K562 (cell line): ENCODE measurements at regions not wholly inside any gene's neighbourhood (a gene's known extent, or its start where the extent isn't known, plus 50 kb on each side); places are given as distances from the start of the nearest gene placed in this dataset.

ENCODE experiments used
- ATAC-seq: fragments of 200-7000 bp; cut with Tn5 transposase; 3 replicates; pipeline ENCODE4 v1.9.1; 2020; ENCODE audit warnings: moderate library complexity
- BruUV-seq: library from RNA; stranded (reverse); fragments of 400-500 nt; replicated peaks from 2 replicates; lab custom pipeline; 2021; lab: Mats Ljungman, UMichigan
- CTCF ChIA-PET: fragments of 300-600 bp; formaldehyde crosslinking; extraction: SDS; loops from one replicate; lab custom pipeline; 2021; ENCODE audit warnings: low intra/inter-chr PET ratio; lab: Yijun Ruan, JAX
- POLR2A ChIA-PET: fragments of 300-600, 350-650 bp; sonication (Branson Sonifier 250); formaldehyde crosslinking; extraction: SDS; loops from one replicate; lab custom pipeline; 2021; ENCODE audit warnings: antibody characterized with exemption, inconsistent platforms; lab: Yijun Ruan, JAX
- DNase-seq, 4 experiments: peaks; one replicate each; pipeline versions ENCODE4 v3.0.0 to v3.0.0-alpha.2; 2011 to 2018; ENCODE audit warnings: low spot score in 3 of 4, mixed read lengths in 3 of 4; ENCODE audit errors: extremely low read depth in 1 of 4
- FAIRE-seq: peaks from 2 replicates; lab custom pipeline; 2011; peaks lifted over from hg19 to GRCh38; lab: Jason Lieb, UNC
- H2AFZ ChIP-seq: 2 replicates; pipeline ENCODE4 v1.6.0; 2011; ENCODE audit warnings: low read depth, low read length, control low read depth, inconsistent platforms
- H3K27ac ChIP-seq: fragments of 200-600 bp; 3 replicates; pipeline ENCODE4 v1.8.0; 2011; ENCODE audit warnings: low read depth, mild to moderate bottlenecking, control low read depth, inconsistent platforms, low read length, moderate library complexity, mixed read lengths; ENCODE audit errors: extremely low read depth
- H3K27me3 ChIP-seq, 2 experiments: fragments of 300-600 bp in 1 of 2; 2 replicates in 1 of 2; 3 replicates in 1 of 2; pipeline versions ENCODE4 v1.6.0 to v1.8.0; 2011; ENCODE audit warnings: inconsistent platforms in 2 of 2, low read length in 2 of 2, mild to moderate bottlenecking in 1 of 2, mixed read lengths in 1 of 2, moderate library complexity in 1 of 2; ENCODE audit not compliant: control insufficient read depth in 2 of 2, insufficient read depth in 2 of 2
- H3K36me3 ChIP-seq: fragments of 300-600 bp; 3 replicates; pipeline ENCODE4 v1.8.0; 2011; ENCODE audit warnings: mild to moderate bottlenecking, low read length, inconsistent platforms; ENCODE audit not compliant: control insufficient read depth, insufficient read depth
- H3K4me1 ChIP-seq, 2 experiments: fragments of 200-600 bp in 1 of 2; replicated peaks in 1 of 2; 2 replicates in 1 of 2; 3 replicates in 1 of 2; pipeline versions ENCODE4 v1.5.1 to v1.8.0; 2011; ENCODE audit warnings: inconsistent platforms in 2 of 2, low read length in 2 of 2, mild to moderate bottlenecking in 1 of 2, mixed read lengths in 1 of 2, moderate library complexity in 1 of 2; ENCODE audit not compliant: control insufficient read depth in 2 of 2, insufficient read depth in 2 of 2
- H3K4me2 ChIP-seq: 2 replicates; pipeline ENCODE4 v1.6.1; 2011; ENCODE audit warnings: low read length, control low read depth, inconsistent platforms, mixed read lengths; ENCODE audit not compliant: insufficient read depth
- H3K4me3 ChIP-seq: fragments of 200-600 bp; sonication (generic), shearing (Covaris generic); 2 replicates; pipeline ENCODE4 v1.5.1; 2016; ENCODE audit warnings: control low read depth, inconsistent platforms
- H3K79me2 ChIP-seq: fragments of 200-600 bp; 3 replicates; pipeline ENCODE4 v1.8.0; 2011; ENCODE audit warnings: low read length, inconsistent platforms; ENCODE audit not compliant: control insufficient read depth, insufficient read depth
- H3K9ac ChIP-seq, 2 experiments: 2 replicates each; pipeline versions ENCODE4 v1.6.0 to v1.6.1; 2011; ENCODE audit warnings: low read depth in 2 of 2, low read length in 2 of 2, control low read depth in 1 of 2, inconsistent platforms in 1 of 2, mild to moderate bottlenecking in 1 of 2, mixed read lengths in 1 of 2; ENCODE audit not compliant: insufficient read depth in 1 of 2
- H3K9me1 ChIP-seq: one replicate; pipeline ENCODE4 v1.6.0; 2011; ENCODE audit warnings: inconsistent platforms, mild to moderate bottlenecking, low read length, moderate library complexity; ENCODE audit not compliant: control insufficient read depth, insufficient read depth
- H3K9me3 ChIP-seq: replicated peaks from 2 replicates; pipeline ENCODE4 v1.5.1; 2011; ENCODE audit warnings: low read depth, low read length, inconsistent platforms; ENCODE audit not compliant: control insufficient read depth, insufficient read depth
- H4K20me1 ChIP-seq: replicated peaks from 2 replicates; pipeline ENCODE4 v1.6.1; 2011; ENCODE audit warnings: low read length, inconsistent platforms, mixed read lengths; ENCODE audit not compliant: control insufficient read depth, insufficient read depth
- ADNP ChIP-seq: fragments of 200-800 bp; sonication (Bioruptor generic); IDR thresholded peaks from 2 replicates; pipeline ENCODE4 v1.6.1; 2016; ENCODE audit warnings: missing genetic modification characterization, missing compliant biosample characterization
- SMC3 ChIP-seq: conservative IDR thresholded peaks from 2 replicates; pipeline ENCODE4 v1.6.1; 2011; ENCODE audit warnings: low read depth, low read length, improper control_type of control experiment; ENCODE audit not compliant: insufficient read depth
- ZNF561 ChIP-seq: fragments of 450-650 bp; formaldehyde crosslinking; conservative IDR thresholded peaks from 2 replicates; pipeline ENCODE4 v1.4.0; 2020; ENCODE audit warnings: mild to moderate bottlenecking, moderate library complexity
- WGBS: fragments of 100-300 bp; shearing (Covaris generic); methylation state at CpG from one replicate; pipeline ENCODE4 v1.1.6; 2016; ENCODE audit warnings: low coverage, mixed read lengths; ENCODE audit not compliant: insufficient coverage; ENCODE audit errors: missing lambda C conversion rate; 5-methylcytosine and 5-hydroxymethylcytosine counted together
- in situ Hi-C: fragments of 300-500 bp; cut with MboI; formaldehyde crosslinking; loops from 4 replicates; pipeline ENCODE4 v1.15.0; 2018; ENCODE audit warnings: inconsistent platforms, mixed read lengths
- intact Hi-C: fragments of 100-400 bp; cut with micrococcal nuclease; formaldehyde crosslinking; loops from 2 replicates; pipeline ENCODE4 v1.14.2; 2022
- TF ChIP-seq, protein P1 (sequence below), 2 experiments: fragments of 450-650 bp in 1 of 2; IDR thresholded peaks; 2 replicates each; pipeline ENCODE4 v1.6.1; 2011 to 2017; ENCODE audit warnings: low read depth in 2 of 2, antibody characterized with exemption in 1 of 2, borderline replicate concordance in 1 of 2, low read length in 1 of 2, mild to moderate bottlenecking in 1 of 2, mixed read lengths in 1 of 2; ENCODE audit not compliant: control insufficient read depth in 1 of 2
- TF ChIP-seq, protein P2 (sequence below): sonication (generic); formaldehyde crosslinking; IDR thresholded peaks from 2 replicates; pipeline ENCODE4 v1.8.1; 2023; ENCODE audit warnings: mild to moderate bottlenecking, missing genetic modification reagents

DNA sequence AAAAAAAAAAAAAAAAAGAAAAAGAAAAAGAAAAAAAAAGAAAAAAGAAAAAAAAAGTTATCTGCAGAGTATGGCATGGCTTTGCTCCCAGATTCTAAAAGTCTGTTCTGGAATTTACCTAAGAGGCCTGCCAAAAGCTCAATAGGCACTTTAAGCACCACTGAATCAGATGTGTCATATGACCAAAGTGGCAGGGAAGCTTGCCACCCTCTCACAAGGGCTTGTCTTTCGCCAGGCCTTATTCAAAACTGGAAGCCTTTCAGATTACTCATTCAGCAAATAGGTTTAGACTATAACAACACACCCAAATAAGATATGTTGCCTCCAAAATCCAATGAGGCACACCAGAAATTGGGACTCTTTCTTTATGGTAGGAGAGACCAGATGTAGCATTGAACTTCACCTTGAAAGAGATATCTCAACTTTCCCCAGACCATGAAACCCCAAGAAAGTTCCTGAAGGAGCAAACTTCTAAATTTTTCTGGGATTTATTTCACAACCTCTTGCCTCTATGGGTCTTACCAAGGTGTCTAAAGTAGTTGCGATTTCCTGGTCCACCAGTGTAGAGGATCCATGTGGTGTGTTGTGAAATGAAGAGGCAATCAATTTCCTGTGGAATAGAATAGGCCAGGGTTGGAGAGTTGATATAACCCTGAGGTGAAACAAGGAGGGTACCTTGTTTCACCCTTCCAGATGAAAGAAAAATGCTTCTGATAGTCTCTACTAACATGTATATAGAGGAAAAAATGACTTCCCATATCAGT, 218.8 kb downstream of the DAD1 start:
- no peaks in the 10 kb centered on the region for H3K27me3 ChIP-seq
- DNase-seq (no peak), FAIRE-seq (no peak), ATAC-seq (no peak)
- CTCF ChIA-PET: no interaction called here
- POLR2A ChIA-PET: no interaction called here
- no peaks in the 10 kb centered on the region for H3K9me1 ChIP-seq
- H3K4me1 ChIP-seq: no peaks in the 10 kb centered on the region
- H3K9me3 ChIP-seq: no peaks in the 10 kb centered on the region
- H3K36me3 ChIP-seq: no peaks in the 10 kb centered on the region
- no peak overlapping the region for H3K27ac ChIP-seq
- H4K20me1 ChIP-seq: no peaks in the 10 kb centered on the region
- BruUV-seq: no TSS peak
- in situ Hi-C loops: no loop called here
- intact Hi-C loops: no loop called here
- H3K4me3 ChIP-seq: no peak overlapping the region
- H3K9ac ChIP-seq: no peak overlapping the region
- no peaks in the 10 kb centered on the region for H3K79me2 ChIP-seq
- no peak overlapping the region for H2AFZ ChIP-seq
- TF ChIP-seq, protein P1, sequence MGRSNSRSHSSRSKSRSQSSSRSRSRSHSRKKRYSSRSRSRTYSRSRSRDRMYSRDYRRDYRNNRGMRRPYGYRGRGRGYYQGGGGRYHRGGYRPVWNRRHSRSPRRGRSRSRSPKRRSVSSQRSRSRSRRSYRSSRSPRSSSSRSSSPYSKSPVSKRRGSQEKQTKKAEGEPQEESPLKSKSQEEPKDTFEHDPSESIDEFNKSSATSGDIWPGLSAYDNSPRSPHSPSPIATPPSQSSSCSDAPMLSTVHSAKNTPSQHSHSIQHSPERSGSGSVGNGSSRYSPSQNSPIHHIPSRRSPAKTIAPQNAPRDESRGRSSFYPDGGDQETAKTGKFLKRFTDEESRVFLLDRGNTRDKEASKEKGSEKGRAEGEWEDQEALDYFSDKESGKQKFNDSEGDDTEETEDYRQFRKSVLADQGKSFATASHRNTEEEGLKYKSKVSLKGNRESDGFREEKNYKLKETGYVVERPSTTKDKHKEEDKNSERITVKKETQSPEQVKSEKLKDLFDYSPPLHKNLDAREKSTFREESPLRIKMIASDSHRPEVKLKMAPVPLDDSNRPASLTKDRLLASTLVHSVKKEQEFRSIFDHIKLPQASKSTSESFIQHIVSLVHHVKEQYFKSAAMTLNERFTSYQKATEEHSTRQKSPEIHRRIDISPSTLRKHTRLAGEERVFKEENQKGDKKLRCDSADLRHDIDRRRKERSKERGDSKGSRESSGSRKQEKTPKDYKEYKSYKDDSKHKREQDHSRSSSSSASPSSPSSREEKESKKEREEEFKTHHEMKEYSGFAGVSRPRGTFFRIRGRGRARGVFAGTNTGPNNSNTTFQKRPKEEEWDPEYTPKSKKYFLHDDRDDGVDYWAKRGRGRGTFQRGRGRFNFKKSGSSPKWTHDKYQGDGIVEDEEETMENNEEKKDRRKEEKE (IDR thresholded peaks at IDR 0.05; ENCODE audit: borderline replicate concordance in 1 of 2, control insufficient read depth in 1 of 2, low read depth in 2 of 2, low read length in 1 of 2): no peak
- TF ChIP-seq ZNF561 (CRISPR knock-in tag): no peak
- no peak for TF ChIP-seq SMC3
- TF ChIP-seq, protein P2, sequence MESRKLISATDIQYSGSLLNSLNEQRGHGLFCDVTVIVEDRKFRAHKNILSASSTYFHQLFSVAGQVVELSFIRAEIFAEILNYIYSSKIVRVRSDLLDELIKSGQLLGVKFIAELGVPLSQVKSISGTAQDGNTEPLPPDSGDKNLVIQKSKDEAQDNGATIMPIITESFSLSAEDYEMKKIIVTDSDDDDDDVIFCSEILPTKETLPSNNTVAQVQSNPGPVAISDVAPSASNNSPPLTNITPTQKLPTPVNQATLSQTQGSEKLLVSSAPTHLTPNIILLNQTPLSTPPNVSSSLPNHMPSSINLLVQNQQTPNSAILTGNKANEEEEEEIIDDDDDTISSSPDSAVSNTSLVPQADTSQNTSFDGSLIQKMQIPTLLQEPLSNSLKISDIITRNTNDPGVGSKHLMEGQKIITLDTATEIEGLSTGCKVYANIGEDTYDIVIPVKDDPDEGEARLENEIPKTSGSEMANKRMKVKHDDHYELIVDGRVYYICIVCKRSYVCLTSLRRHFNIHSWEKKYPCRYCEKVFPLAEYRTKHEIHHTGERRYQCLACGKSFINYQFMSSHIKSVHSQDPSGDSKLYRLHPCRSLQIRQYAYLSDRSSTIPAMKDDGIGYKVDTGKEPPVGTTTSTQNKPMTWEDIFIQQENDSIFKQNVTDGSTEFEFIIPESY (CRISPR knock-in tag): no peak
- no peak for TF ChIP-seq ADNP (tag)
- TF ChIP-seq, all 486 proteins: peak for 0
- no peak overlapping the region for H3K4me2 ChIP-seq
- WGBS: 0% methylated on average over 2 of the region's 2 CpGs
